ENCODE measurements at regions not wholly inside any gene's neighbourhood (a gene's known extent, or its start where the extent isn't known, plus 50 kb on each side); places are given as distances from the start of the nearest gene placed in this dataset.

- no peak for TF ChIP-seq CTCF (IDR thresholded peaks at IDR 0.05; ENCODE audit: poor library complexity, severe bottlenecking)
- TF ChIP-seq EZH2 (IDR thresholded peaks at IDR 0.05; ENCODE audit: borderline replicate concordance, insufficient read depth, low read length, poor library complexity, severe bottlenecking), result no peak
- no peak for TF ChIP-seq POLR2AphosphoS5 (IDR thresholded peaks at IDR 0.05)
- no peak for TF ChIP-seq RAD21 (conservative IDR thresholded peaks at IDR 0.05)
- TF ChIP-seq TAF1 (IDR thresholded peaks at IDR 0.05; ENCODE audit: low read depth), result no peak
- no peak for TF ChIP-seq EP300 (conservative IDR thresholded peaks at IDR 0.05; ENCODE audit: poor library complexity, severe bottlenecking)
Measured at GRCh38 chr3:102189956-102190723, 244.7 kb upstream of the ZPLD1 start.
